HPDE6-E6E7 (cell line): ENCODE measurements at regions not wholly inside any gene's neighbourhood (a gene's known extent, or its start where the extent isn't known, plus 50 kb on each side); places are given as distances from the start of the nearest gene placed in this dataset.
A peak's percentile ranks its signal among the peaks of the same experiment; 100 is the strongest.
"Not testable (repeated sequence)": the region's sequence is repeated elsewhere in the genome, so short reads cannot be mapped to it uniquely, and the experiment has no call there.

Source experiments
- DNase-seq: peaks from one replicate; pipeline ENCODE4 v3.0.0; 2011; ENCODE audit warnings: missing footprints; ENCODE audit errors: extremely low spot score

GRCh38 chr14:25869854-25870253 lies 728.0 kb downstream of the NOVA1 start:
- no peak for DNase-seq

- DNase-seq = no peak
These were observed 729.1 kb downstream of the NOVA1 start for GRCh38 chr14:25868521-25869314.

GRCh38 chr14:25861406-25861805 lies 736.4 kb downstream of the NOVA1 start:
- no peak for DNase-seq

GRCh38 chr14:25848601-25849000 lies 749.2 kb downstream of the NOVA1 start:
- peak; percentile 10 for DNase-seq

GRCh38 chr14:25846246-25846645 lies 751.6 kb downstream of the NOVA1 start:
- DNase-seq = no peak

- no peak for DNase-seq
These were observed 754.1 kb downstream of the NOVA1 start for GRCh38 chr14:25843481-25844470.

- no peak for DNase-seq
These were observed 756.6 kb downstream of the NOVA1 start for GRCh38 chr14:25841226-25841625.

- DNase-seq = no peak
These were observed 760.3 kb downstream of the NOVA1 start for GRCh38 chr14:25837551-25837965.

- DNase-seq = no peak
These were observed 761.2 kb downstream of the NOVA1 start for GRCh38 chr14:25836636-25837035.

- DNase-seq = peak; percentile 33
These were observed 764.3 kb downstream of the NOVA1 start for GRCh38 chr14:25833341-25834126.

- DNase-seq = no peak
These were observed 765.2 kb downstream of the NOVA1 start for GRCh38 chr14:25832585-25832984.

GRCh38 chr14:25828562-25828961 lies 769.3 kb downstream of the NOVA1 start:
- no peak for DNase-seq

GRCh38 chr14:25826105-25826504 lies 771.7 kb downstream of the NOVA1 start:
- DNase-seq = no peak

GRCh38 chr14:25820368-25820767 lies 770.4 kb upstream of the STXBP6 start:
- no peak for DNase-seq

GRCh38 chr14:25814622-25815021 lies 764.7 kb upstream of the STXBP6 start:
- not testable (repeated sequence) for DNase-seq

GRCh38 chr14:25803386-25804018 lies 753.6 kb upstream of the STXBP6 start:
- no peak for DNase-seq

- no peak for DNase-seq
These were observed 750.9 kb upstream of the STXBP6 start for GRCh38 chr14:25800841-25801240.

GRCh38 chr14:25788252-25788651 lies 738.3 kb upstream of the STXBP6 start:
- no peak for DNase-seq

- no peak for DNase-seq
These were observed 716.0 kb upstream of the STXBP6 start for GRCh38 chr14:25765909-25766308.

- no peak for DNase-seq
These were observed 710.1 kb upstream of the STXBP6 start for GRCh38 chr14:25759920-25760655.

GRCh38 chr14:25759256-25759655 lies 709.3 kb upstream of the STXBP6 start:
- DNase-seq = no peak
